AG04450 (cell line): ENCODE measurements at regions not wholly inside any gene's neighbourhood (a gene's known extent, or its start where the extent isn't known, plus 50 kb on each side); places are given as distances from the start of the nearest gene placed in this dataset.

Experiments
- CTCF ChIA-PET: fragments of 300-600, 350-600 bp; formaldehyde crosslinking; extraction: SDS; loops from one replicate; lab custom pipeline; 2022; ENCODE audit warnings: antibody characterized with exemption, inconsistent platforms; lab: Charles Lee
- POLR2A ChIA-PET: fragments of 350-600 bp; formaldehyde crosslinking; extraction: SDS; loops from one replicate; lab custom pipeline; 2021; ENCODE audit warnings: antibody characterized with exemption, inconsistent platforms; lab: Yijun Ruan, JAX
- DNase-seq: peaks from one replicate; pipeline ENCODE4 v3.0.0-alpha.2; 2011; ENCODE audit warnings: low read depth, low spot score
- H3K27ac ChIP-seq: one replicate; pipeline ENCODE4 v1.5.1; 2012; ENCODE audit warnings: low read depth, low read length, control low read depth
- H3K27me3 ChIP-seq: one replicate; pipeline ENCODE4 v1.6.0; 2012; ENCODE audit warnings: low read length; ENCODE audit not compliant: control insufficient read depth, insufficient read depth
- H3K4me3 ChIP-seq: 2 replicates; pipeline ENCODE4 v1.5.1; 2011; ENCODE audit warnings: mild to moderate bottlenecking, low read depth, low read length, control low read depth
- H3K9me3 ChIP-seq: 2 replicates; pipeline ENCODE4 v1.5.1; 2012; ENCODE audit warnings: low read length; ENCODE audit not compliant: control insufficient read depth, insufficient read depth
- TF ChIP-seq, protein P1 (sequence below): IDR thresholded peaks from 2 replicates; pipeline ENCODE4 v1.5.1; 2011; ENCODE audit warnings: low read depth, low read length, control low read depth, inconsistent platforms

GRCh38 chr3:5317557-5317956, 130.1 kb downstream of the EDEM1 start:
- no peak for DNase-seq
- ChIA-PET CTCF (interaction anchor here (1.1 kb wide), 1 partner anchor 11 kb away, joined by 3 read pairs; no protein-coding TSS in a partner anchor), POLR2A (no interaction called here)
- Histone ChIP-seq H3K9me3 (no peaks in the 10 kb centered on the region), H3K27me3 (no peaks in the 10 kb centered on the region), H3K27ac (no peak overlapping the region), H3K4me3 (no peak overlapping the region)
- TF ChIP-seq, protein P1, sequence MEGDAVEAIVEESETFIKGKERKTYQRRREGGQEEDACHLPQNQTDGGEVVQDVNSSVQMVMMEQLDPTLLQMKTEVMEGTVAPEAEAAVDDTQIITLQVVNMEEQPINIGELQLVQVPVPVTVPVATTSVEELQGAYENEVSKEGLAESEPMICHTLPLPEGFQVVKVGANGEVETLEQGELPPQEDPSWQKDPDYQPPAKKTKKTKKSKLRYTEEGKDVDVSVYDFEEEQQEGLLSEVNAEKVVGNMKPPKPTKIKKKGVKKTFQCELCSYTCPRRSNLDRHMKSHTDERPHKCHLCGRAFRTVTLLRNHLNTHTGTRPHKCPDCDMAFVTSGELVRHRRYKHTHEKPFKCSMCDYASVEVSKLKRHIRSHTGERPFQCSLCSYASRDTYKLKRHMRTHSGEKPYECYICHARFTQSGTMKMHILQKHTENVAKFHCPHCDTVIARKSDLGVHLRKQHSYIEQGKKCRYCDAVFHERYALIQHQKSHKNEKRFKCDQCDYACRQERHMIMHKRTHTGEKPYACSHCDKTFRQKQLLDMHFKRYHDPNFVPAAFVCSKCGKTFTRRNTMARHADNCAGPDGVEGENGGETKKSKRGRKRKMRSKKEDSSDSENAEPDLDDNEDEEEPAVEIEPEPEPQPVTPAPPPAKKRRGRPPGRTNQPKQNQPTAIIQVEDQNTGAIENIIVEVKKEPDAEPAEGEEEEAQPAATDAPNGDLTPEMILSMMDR, result no peak

- Histone ChIP-seq H3K9me3 (no peaks in the 10 kb centered on the region), H3K27ac (no peak overlapping the region), H3K4me3 (no peak overlapping the region), H3K27me3 (no peaks in the 10 kb centered on the region)
- TF ChIP-seq, protein P1, result no peak
- ChIA-PET CTCF (no interaction called here), POLR2A (no interaction called here)
- no peak for DNase-seq
Observed at GRCh38 chr3:5319454-5319853, 131.9 kb downstream of the EDEM1 start.

GRCh38 chr3:5321666-5322340, 134.3 kb downstream of the EDEM1 start:
- TF ChIP-seq, protein P1, result no peak
- no peak for DNase-seq
- no peaks in the 10 kb centered on the region for H3K9me3 ChIP-seq
- H3K4me3 ChIP-seq, result no peak overlapping the region
- H3K27me3 ChIP-seq, result no peaks in the 10 kb centered on the region
- H3K27ac ChIP-seq, result no peak overlapping the region
- ChIA-PET POLR2A (no interaction called here), CTCF (no interaction called here)

DNA sequence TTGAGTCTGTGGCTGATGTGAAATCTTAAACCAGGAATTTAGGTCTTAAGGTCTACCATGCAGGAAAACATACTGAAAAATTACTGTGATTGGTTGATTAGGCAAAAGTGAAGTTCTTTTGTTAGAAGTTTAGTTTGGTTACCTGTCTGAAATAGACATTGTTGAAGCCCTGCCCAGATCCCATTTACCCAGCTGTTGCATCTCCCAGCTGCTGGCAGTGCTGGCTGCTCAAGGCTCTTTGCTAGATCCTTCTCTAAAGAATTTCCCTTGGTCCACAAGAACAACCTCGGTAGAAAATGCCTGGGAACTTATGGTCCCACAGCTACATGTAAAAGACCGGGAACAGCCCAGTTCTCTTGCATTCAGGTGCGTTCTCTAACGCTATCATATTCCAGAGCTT, 137.3 kb downstream of the EDEM1 start:
- no peak for DNase-seq
- TF ChIP-seq, protein P1, result no peak
- ChIA-PET POLR2A (no interaction called here), CTCF (no interaction called here)
- Histone ChIP-seq H3K4me3 (no peak overlapping the region), H3K27ac (no peak overlapping the region), H3K27me3 (no peaks in the 10 kb centered on the region), H3K9me3 (no peaks in the 10 kb centered on the region)

DNA sequence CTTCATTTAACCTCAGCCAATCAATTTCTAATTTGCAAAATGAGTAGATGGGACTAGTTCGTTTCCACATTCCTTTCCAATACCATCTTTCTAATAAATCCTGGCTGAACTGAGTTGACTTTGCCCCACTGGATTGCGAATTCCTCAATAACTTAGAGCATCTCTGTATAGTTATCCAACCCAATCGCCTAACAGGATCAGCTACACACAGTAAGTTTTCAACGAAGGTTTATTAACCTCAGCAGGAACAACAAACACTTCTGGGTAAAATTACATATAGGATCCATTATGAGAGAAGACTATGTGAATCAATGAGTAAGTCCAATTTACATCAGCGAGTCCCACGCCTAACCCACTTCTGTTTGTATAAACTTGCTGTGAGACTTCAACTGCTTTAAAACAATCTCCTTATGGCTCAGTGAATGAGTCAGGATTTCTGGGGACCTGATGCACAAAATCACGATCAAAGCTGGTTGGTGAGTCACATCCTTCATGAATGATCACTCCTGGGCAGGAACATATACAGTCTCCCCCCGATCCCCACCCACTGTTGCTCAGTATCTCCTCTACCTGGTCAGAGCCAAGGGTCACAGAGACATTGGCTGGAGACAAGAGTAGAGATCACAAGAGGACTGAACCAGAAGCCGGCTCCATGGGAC, 142.8 kb downstream of the EDEM1 start:
- POLR2A ChIA-PET, result no interaction called here
- CTCF ChIA-PET, result no interaction called here
- no peaks in the 10 kb centered on the region for H3K9me3 ChIP-seq
- H3K27ac ChIP-seq, result no peak overlapping the region
- no peak overlapping the region for H3K4me3 ChIP-seq
- H3K27me3 ChIP-seq, result no peaks in the 10 kb centered on the region
- peak; percentile 78 for DNase-seq
- TF ChIP-seq, protein P1, result no peak
